ENCODE measurements at regions not wholly inside any gene's neighbourhood (a gene's known extent, or its start where the extent isn't known, plus 50 kb on each side); places are given as distances from the start of the nearest gene placed in this dataset.

DNA sequence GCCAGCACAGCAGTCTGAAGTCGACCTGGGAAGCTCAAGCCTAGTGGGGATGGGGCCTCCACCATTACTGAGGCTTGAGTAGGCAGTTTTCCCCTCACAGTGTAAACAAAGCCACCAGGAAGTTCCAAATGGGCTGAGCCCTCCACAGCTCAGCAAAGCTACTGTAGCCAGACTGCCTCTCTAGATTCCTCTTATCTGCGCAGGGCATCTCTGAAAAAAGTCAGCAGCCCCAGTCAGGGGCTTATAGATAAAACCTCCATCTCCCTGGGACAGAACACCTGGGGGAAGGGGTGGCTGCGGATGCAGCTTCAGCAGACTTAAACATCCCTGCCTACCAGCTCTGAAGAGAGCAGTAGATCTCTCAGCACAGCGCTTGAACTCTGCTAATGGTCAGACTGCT is 218.4 kb upstream of the VRK2 start:
- ChIA-PET CTCF (no interaction called here), POLR2A (no interaction called here)

DNA sequence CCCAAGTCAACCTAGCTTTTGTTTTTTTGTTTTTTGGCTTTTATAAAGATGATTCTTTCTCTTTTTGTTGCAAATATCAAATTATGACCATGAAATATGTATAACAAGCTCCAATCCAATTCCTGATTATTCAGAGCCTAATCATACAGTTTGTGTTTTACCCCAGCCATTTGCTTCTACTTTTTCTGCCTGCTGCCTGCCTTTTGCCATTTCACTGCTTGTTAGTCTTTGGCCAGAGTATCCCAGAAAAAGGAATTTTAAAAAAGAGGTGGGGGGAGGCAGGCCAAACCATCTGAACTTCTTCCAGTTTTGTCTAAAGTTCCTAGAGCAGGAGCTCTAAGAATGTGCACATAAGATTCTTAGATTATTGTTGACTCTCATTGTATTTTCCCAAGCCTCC is 211.9 kb upstream of the VRK2 start:
- ChIA-PET POLR2A (no interaction called here), CTCF (no interaction called here)

DNA sequence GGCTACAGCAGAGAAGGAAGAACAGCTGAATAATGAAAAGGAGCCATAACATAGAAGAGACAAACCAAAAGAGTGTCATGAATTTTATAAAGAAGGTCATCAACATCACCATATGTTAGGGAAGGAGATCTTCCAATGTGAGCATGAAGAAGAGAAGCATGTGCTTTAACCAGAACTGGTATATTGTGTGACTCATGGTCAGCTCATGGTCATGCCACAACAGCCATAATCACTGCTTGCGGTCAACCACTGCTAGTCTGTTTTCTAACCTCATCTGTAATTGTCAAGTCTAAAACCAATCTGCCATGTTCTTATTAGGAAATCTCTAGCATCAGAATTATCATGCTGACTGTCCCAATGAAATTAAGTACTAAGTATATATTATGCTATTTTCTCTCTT is 204.1 kb upstream of the VRK2 start:
- POLR2A ChIA-PET: no interaction called here

GRCh38 chr2:57843158-57843557 is 203.4 kb upstream of the VRK2 start:
- CTCF ChIA-PET: no interaction called here
- POLR2A ChIA-PET: no interaction called here

More for the DNA sequence above, 204.1 kb upstream of the VRK2 start:
- CTCF ChIA-PET: no interaction called here

GRCh38 chr2:57848723-57849122 is 197.9 kb upstream of the VRK2 start:
- ChIA-PET POLR2A (no interaction called here), CTCF (no interaction called here)

GRCh38 chr2:57849843-57850242 is 196.8 kb upstream of the VRK2 start:
- POLR2A ChIA-PET: no interaction called here

DNA sequence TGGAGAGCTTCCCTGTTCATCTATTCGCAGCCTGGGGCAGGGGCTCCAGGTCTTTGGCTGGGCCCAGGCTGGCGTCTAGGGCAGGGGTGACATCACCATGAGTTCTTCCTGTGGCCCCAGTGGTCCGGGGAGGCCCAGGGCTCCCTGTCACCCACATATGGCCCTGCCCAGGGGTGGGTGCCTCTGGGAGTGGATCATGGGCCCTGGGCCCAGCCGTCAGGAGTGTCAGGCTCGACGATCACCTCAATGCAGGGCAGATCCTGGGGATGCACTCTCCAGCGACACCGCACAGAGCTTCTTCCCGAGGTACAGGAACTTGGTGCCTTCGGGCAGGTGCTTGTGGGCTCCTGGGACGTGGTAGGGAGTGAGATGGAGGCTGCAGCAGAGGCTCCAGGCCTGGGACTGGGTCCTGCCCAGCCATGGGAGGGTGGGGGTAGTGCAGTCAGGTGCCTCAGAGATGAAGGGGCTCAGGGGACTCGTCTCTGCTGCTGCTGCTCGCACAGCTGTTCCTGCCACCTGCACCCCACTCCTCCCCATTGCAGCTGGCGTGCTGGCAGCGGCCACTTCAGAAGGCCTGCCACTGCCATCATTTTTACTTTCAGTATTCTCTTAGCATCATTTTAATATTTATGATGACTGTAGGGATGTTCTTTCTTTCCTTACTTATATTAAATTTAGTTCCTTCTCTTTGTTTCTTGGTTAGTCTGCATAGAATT is 196.0 kb upstream of the VRK2 start:
- POLR2A ChIA-PET: no interaction called here
- CTCF ChIA-PET: no interaction called here

More at GRCh38 chr2:57849843-57850242, 196.8 kb upstream of the VRK2 start:
- CTCF ChIA-PET: no interaction called here

GRCh38 chr2:57855212-57855611 is 191.4 kb upstream of the VRK2 start:
- ChIA-PET POLR2A (no interaction called here), CTCF (no interaction called here)

DNA sequence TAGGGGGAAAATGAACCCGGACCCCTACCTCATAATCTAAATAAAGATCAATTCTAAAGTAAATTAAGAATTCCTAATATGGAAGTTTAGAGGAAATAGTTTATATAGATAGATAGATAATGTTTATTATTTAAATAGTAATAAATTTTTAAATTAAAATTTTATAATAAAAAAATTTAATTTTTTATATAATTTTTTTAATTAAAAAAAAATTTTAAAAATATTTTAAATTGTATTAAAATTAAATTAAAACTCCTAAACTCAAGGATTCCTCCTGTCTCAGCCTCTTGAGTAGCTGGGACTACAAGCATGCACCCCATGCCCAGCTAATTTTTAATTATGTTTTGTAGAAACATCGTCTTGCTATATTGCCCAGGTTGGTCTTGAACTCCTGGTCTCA is 186.9 kb upstream of the VRK2 start:
- ChIA-PET POLR2A (no interaction called here), CTCF (no interaction called here)

DNA sequence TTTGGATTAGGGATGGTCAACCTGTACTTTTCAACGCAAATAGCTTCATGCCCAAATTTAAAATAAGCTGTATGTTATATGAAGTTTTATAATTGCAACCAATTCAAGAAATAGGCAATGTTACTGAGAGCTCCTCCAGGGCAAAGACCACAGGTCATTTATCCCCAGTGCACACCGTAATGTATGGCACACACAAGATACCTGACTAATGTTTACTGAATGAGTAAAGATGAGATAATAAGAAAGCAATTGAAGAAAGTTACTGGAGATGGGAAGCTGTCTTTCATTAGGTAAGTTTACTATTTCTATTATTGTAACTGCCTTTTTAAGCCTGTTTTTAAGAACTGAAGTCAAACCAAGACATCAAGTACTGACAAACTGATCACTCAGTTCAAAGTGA is 184.5 kb upstream of the VRK2 start:
- POLR2A ChIA-PET: no interaction called here
- CTCF ChIA-PET: no interaction called here

DNA sequence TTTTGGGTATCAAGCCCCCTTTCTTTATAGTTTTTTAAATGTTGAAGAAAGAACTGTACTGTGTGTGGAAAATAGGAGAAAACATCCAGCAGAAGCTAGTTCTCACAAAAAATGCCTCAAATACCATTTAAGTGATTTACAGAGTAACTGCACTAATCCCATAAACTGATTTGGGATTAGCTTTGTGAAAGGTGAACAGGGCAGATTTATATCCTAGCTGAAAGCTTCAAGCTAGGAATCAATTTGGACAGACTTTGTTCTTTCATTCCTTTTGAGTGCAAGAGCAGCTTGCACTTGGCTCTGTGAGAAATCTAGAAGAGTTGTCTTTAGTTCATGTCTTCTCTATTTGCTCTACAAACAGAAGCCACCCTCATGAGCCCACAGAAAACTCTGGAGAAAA is 183.9 kb upstream of the VRK2 start:
- CTCF ChIA-PET: no interaction called here
- POLR2A ChIA-PET: no interaction called here

DNA sequence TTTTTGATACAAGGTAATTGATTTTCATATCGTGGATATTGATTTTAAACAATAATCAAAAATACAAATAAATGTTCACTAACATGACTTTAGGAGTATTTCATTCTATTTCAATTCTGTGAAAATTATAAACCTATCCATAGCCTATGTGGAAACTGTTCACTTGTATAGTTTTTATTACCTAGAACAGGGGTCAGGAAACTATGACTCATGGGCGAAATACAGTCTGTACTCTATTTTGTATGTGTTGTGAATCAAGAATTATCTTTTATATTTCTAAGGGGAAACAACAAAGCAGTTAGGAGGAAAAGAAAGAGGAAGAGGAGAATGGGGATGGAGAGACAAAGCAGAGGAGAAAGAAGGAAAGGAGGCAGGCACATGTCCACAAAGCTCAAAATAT is 181.7 kb upstream of the VRK2 start:
- CTCF ChIA-PET: no interaction called here
- POLR2A ChIA-PET: no interaction called here

DNA sequence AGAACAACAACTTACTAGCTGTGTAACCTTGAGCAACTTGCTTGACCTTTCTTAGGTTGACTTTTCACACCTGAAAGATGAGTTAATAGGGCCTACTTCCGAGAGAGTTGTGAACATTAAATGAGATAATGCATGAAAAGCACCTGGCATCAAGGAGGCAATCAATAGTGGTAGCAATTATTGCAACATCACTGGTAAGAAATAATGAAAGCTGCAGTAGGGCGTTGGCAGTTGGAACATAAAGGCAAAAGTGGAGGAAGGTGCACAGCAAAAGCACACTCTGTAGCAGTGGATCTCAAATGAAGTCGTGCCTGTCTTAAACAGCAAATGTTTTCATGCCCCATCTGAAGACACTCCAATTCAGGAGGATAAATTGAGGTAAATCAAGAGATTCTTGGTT is 178.9 kb upstream of the VRK2 start:
- ChIA-PET CTCF (no interaction called here), POLR2A (no interaction called here)

GRCh38 chr2:57868619-57869139 is 177.9 kb upstream of the VRK2 start:
- ChIA-PET CTCF (no interaction called here), POLR2A (no interaction called here)

DNA sequence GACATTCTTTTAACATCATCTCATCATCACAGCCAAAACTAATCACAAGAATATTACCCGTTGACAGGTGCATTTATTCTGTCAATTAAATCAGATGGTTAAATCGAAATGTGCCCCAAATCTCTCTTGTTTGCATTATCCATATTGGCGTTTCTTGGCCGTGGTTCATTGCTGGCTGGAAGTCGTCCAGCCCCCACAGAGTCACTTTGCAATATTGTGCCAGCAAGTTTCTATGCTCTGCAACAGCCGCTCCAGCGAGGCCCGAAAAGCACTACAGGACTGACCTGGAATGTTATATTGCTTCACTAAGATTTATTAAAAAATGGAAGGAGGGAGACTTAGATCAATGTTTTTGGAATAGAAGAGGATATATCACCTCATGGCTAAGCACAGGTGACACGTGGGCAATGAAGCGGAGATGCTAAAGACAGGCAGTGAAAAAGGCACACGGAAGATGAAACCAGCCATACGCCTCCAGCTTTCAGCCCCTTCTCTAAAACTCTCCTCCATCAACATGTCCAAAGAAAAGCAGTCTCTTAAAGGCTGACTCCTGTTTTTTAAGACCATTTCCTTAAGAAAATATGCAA is 176.8 kb upstream of the VRK2 start:
- ChIA-PET CTCF (no interaction called here), POLR2A (no interaction called here)

GRCh38 chr2:57876313-57876712 is 170.3 kb upstream of the VRK2 start:
- ChIA-PET POLR2A (no interaction called here), CTCF (no interaction called here)

DNA sequence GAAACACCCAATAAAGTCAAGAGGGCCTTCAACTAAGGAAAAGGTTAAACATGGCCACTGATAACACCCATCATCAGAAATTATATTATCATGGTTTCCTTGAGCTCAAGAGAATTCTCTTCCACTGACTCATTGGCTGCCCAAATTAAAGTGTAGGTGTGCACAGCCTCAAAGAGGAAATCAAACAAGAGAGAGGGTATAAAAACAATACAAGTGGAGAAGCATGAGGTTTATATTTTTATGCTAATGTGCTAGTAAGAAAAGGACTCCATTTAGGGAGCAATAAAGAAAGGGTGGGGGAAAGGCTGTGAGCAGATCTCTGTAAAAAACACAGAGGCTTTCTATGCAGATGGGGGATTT is 168.8 kb upstream of the VRK2 start:
- ChIA-PET POLR2A (no interaction called here), CTCF (no interaction called here)

GRCh38 chr2:57878171-57878865 is 168.3 kb upstream of the VRK2 start:
- POLR2A ChIA-PET: no interaction called here
- CTCF ChIA-PET: no interaction called here

GRCh38 chr2:57878866-57879210 is 167.8 kb upstream of the VRK2 start:
- POLR2A ChIA-PET: no interaction called here
- CTCF ChIA-PET: no interaction called here

DNA sequence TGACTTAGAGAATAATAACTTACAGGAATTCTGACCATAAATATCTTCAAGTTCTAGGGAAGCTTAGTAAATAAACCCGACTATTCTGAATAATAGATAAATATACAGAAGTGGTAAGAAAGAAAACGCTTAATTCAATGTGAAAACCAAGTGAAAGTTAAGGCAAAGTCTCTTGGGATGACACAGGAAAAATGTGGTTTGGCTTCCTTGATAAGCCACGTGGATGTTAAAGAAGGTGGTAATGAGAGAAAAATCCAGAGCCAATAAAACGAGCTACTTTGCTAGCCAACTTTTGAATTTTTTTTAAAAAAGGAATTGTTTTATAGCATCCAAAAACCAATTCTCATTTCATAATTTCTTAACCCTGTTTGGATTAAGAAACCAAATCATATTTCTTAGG is 166.2 kb upstream of the VRK2 start:
- POLR2A ChIA-PET: no interaction called here
- CTCF ChIA-PET: no interaction called here

DNA sequence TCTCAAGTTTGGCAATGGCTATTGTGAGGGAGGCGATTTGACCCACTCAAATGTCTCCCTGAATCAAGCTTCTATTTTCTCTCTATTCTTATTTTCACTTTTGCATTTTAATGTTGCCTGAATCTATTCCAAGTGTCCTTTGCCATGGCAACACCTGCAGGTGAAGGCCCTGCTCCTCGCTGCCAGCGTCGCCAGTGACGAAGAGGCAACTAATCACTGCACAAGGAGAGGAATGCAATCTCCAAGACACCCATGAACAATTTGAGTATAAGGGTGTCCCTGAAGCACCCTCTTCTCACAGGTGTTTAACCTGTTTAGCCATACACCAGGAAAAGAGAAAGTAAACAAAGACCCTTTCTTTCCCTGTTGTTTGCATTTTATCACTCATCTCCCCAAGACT is 165.6 kb upstream of the VRK2 start:
- CTCF ChIA-PET: no interaction called here
- POLR2A ChIA-PET: no interaction called here

Measured in activated CD8-positive, alpha-beta memory T cell treated with anti-CD3 and anti-CD28 coated beads for 36 hours (primary cell).